Nephron (organoid): ENCODE measurements at regions not wholly inside any gene's neighbourhood (a gene's known extent, or its start where the extent isn't known, plus 50 kb on each side); places are given as distances from the start of the nearest gene placed in this dataset.
A peak's percentile ranks its signal among the peaks of the same experiment; 100 is the strongest.

Source experiments
- H3K27ac Mint-ChIP-seq, 3 experiments: 2 replicates each; pipeline ENCODE4 v1.8.0; 2020; ENCODE audit warnings: mixed read lengths in 3 of 3, mild to moderate bottlenecking in 2 of 3, moderate library complexity in 1 of 3
- H3K27me3 Mint-ChIP-seq: 2 replicates; pipeline ENCODE4 v1.8.0; 2021; ENCODE audit warnings: low read depth, mild to moderate bottlenecking, moderate library complexity, mixed read lengths
- H3K36me3 Mint-ChIP-seq: 2 replicates; pipeline ENCODE4 v1.8.0; 2020; ENCODE audit warnings: low read depth, mixed read lengths
- H3K4me1 Mint-ChIP-seq: 2 replicates; pipeline ENCODE4 v1.8.0; 2020; ENCODE audit warnings: mixed read lengths
- H3K4me3 Mint-ChIP-seq, 3 experiments: 2 replicates each; pipeline ENCODE4 v1.8.0; 2020; ENCODE audit warnings: mild to moderate bottlenecking in 3 of 3, mixed read lengths in 3 of 3, moderate library complexity in 2 of 3
- H3K9me3 Mint-ChIP-seq: 2 replicates; pipeline ENCODE4 v1.8.0; 2020; ENCODE audit warnings: mixed read lengths
- TF ChIP-seq, protein P1 (sequence below), 3 experiments: fragments of 200-600 bp; sonication (generic); IDR thresholded peaks; one replicate each; pipeline ENCODE4 v1.5.0; 2021; ENCODE audit warnings: antibody characterized with exemption in 3 of 3; ENCODE audit not compliant: unreplicated experiment in 3 of 3

DNA sequence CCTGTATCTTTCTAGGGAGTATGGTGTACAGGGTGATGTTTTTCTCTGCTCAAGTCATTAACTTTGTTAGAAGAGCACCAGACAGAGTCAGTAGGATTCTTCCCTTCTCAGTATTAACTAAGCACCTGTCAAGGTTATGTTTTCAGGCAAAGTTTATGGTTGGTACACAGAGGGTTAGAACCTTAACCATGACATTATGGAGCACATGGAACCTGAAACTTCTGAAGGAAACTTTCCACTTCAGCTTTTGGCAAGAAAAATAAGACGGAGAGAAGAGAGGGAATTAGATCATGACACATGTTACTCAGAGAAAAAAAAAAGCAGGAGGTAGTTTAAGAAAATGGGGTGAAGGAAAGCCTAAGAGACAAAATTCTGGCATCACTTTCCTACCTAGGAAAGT, 112.9 kb upstream of the PDE7B start:
- Mint-ChIP-seq H3K4me1 (peaks cover 11% of the 10 kb centered on the region), H3K27ac (peak overlapping the region in 1 of 3 experiments; percentile 4), H3K27me3 (no peaks in the 10 kb centered on the region), H3K9me3 (peaks cover 2% of the 10 kb centered on the region), H3K36me3 (no peaks in the 10 kb centered on the region), H3K4me3 (no peak overlapping the region)
- TF ChIP-seq, protein P1, sequence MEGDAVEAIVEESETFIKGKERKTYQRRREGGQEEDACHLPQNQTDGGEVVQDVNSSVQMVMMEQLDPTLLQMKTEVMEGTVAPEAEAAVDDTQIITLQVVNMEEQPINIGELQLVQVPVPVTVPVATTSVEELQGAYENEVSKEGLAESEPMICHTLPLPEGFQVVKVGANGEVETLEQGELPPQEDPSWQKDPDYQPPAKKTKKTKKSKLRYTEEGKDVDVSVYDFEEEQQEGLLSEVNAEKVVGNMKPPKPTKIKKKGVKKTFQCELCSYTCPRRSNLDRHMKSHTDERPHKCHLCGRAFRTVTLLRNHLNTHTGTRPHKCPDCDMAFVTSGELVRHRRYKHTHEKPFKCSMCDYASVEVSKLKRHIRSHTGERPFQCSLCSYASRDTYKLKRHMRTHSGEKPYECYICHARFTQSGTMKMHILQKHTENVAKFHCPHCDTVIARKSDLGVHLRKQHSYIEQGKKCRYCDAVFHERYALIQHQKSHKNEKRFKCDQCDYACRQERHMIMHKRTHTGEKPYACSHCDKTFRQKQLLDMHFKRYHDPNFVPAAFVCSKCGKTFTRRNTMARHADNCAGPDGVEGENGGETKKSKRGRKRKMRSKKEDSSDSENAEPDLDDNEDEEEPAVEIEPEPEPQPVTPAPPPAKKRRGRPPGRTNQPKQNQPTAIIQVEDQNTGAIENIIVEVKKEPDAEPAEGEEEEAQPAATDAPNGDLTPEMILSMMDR (IDR thresholded peaks at IDR 0.05; ENCODE audit: unreplicated experiment in 3 of 3): no peak

DNA sequence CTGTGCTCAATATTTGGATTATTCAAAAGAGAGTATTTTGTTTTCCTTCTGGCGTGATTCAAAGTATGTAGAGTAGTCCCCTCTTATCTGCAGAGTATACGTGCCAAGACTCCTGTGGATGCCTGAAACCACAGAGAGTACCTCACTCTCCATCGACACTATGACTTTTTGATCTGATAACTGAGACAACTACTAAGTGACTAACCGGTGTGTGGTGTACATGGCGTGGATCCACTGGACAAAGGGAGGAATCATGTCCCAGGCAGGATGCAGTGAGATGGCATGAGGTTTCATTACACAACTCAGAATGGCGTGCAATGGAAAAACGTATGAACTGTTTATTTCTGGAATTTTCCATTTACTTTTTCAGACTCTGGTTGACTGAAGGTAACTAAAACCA, 112.2 kb upstream of the PDE7B start:
- Mint-ChIP-seq H3K27ac (no peak overlapping the region), H3K4me1 (peaks cover 11% of the 10 kb centered on the region), H3K27me3 (no peaks in the 10 kb centered on the region)

DNA sequence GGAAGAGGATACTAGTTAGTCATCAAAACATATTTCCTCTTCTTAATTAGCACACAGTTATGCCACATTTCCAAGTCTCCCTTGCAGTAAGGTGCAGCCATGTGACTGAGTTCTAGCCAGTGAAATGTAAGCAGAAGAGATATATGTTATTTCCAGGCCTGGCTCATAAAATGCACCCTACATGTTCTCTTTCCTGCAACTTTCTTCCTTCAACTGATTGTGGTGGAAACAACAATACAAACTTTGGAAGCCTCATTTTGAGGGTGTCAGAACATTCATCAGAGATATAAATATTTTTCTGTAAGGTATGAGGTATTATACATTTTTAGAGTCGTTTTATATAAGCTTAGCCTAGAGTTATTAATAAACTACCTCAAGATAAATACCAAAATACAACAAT, 110.9 kb upstream of the PDE7B start:
- Mint-ChIP-seq H3K9me3 (peaks cover 2% of the 10 kb centered on the region), H3K27ac (no peak overlapping the region), H3K27me3 (no peaks in the 10 kb centered on the region), H3K4me3 (no peak overlapping the region), H3K4me1 (peaks cover 11% of the 10 kb centered on the region), H3K36me3 (no peaks in the 10 kb centered on the region)
- TF ChIP-seq, protein P1 (IDR thresholded peaks at IDR 0.05; ENCODE audit: unreplicated experiment in 3 of 3): no peak

More for the DNA sequence above, 112.2 kb upstream of the PDE7B start:
- Mint-ChIP-seq H3K4me3 (no peak overlapping the region), H3K36me3 (no peaks in the 10 kb centered on the region), H3K9me3 (peaks cover 2% of the 10 kb centered on the region)
- TF ChIP-seq, protein P1 (IDR thresholded peaks at IDR 0.05; ENCODE audit: unreplicated experiment in 3 of 3): no peak

DNA sequence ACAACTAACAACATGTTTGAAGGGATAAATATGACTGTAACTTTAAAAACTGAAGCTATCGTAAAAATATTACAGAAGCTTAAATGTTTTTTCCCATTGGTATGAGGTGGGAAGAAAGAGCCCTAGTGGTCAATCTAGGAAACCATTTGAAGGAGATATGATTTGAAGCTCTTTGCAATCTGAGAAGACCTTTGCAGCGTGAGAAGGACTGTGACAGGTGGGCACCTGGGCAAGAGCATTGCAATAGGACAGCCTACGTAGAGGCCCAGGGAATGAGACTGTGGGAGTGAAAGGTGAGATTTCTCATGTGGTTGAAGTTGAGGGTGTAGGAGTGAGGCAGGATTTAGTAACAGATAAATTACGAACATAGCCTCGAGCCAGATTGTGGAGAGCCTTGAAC, 108.0 kb upstream of the PDE7B start:
- no peaks in the 10 kb centered on the region for H3K27me3 Mint-ChIP-seq
- H3K4me3 Mint-ChIP-seq: no peak overlapping the region
- peaks cover 10% of the 10 kb centered on the region for H3K4me1 Mint-ChIP-seq
- no peak overlapping the region for H3K27ac Mint-ChIP-seq
- H3K9me3 Mint-ChIP-seq: no peaks in the 10 kb centered on the region
- TF ChIP-seq, protein P1 (IDR thresholded peaks at IDR 0.05; ENCODE audit: unreplicated experiment in 3 of 3): no peak
- no peaks in the 10 kb centered on the region for H3K36me3 Mint-ChIP-seq

DNA sequence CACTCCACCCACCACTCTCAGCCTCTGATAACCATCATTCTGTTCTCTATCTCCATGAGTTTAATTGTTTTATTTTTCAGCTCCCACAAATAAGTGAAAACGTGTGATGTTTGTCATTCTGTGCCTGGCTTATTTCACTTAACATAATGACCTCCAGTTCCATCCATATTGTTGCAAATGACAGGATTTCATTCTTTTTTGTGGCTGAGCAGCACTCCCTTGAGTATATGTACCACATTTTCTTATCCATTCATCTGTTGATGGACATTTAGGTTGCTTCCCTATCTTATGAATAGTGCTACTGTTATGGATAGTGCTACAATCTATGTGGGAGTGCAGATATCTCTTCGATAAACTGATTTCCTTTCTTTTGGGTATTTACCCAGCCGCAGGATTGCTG, 103.3 kb upstream of the PDE7B start:
- Mint-ChIP-seq H3K4me1 (no peaks in the 10 kb centered on the region), H3K27ac (no peak overlapping the region), H3K9me3 (no peaks in the 10 kb centered on the region), H3K27me3 (no peaks in the 10 kb centered on the region), H3K4me3 (no peak overlapping the region), H3K36me3 (no peaks in the 10 kb centered on the region)
- TF ChIP-seq, protein P1 (IDR thresholded peaks at IDR 0.05; ENCODE audit: unreplicated experiment in 3 of 3): no peak

DNA sequence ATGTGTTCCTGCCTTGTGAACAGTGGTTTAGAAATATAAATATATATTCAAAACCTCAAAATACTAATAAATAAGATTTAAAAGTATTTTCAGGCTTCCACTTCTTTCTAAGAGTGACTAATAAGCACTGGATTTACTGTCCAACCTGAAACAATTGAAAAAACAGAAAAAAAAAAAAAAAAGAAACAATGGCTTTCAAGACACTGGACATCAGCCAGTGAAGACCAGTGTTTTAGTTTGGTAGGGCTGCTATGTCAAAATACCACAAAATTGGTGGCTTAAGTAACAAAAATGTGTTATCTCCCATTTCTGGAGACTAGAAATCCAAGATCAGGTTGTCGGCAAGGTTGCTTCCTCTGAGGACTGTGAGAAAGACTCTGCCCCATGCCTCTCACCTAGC, 101.4 kb upstream of the PDE7B start:
- H3K27me3 Mint-ChIP-seq: no peaks in the 10 kb centered on the region
- no peak overlapping the region for H3K27ac Mint-ChIP-seq
- no peaks in the 10 kb centered on the region for H3K36me3 Mint-ChIP-seq
- H3K9me3 Mint-ChIP-seq: no peaks in the 10 kb centered on the region
- H3K4me3 Mint-ChIP-seq: no peak overlapping the region
- no peaks in the 10 kb centered on the region for H3K4me1 Mint-ChIP-seq
- TF ChIP-seq, protein P1 (IDR thresholded peaks at IDR 0.05; ENCODE audit: unreplicated experiment in 3 of 3): no peak
